ENCODE measurements at regions not wholly inside any gene's neighbourhood (a gene's known extent, or its start where the extent isn't known, plus 50 kb on each side); places are given as distances from the start of the nearest gene placed in this dataset.

GRCh38 chr4:36492590-36492989 is 211.2 kb downstream of the DTHD1 start:
- TF ChIP-seq, protein P1, sequence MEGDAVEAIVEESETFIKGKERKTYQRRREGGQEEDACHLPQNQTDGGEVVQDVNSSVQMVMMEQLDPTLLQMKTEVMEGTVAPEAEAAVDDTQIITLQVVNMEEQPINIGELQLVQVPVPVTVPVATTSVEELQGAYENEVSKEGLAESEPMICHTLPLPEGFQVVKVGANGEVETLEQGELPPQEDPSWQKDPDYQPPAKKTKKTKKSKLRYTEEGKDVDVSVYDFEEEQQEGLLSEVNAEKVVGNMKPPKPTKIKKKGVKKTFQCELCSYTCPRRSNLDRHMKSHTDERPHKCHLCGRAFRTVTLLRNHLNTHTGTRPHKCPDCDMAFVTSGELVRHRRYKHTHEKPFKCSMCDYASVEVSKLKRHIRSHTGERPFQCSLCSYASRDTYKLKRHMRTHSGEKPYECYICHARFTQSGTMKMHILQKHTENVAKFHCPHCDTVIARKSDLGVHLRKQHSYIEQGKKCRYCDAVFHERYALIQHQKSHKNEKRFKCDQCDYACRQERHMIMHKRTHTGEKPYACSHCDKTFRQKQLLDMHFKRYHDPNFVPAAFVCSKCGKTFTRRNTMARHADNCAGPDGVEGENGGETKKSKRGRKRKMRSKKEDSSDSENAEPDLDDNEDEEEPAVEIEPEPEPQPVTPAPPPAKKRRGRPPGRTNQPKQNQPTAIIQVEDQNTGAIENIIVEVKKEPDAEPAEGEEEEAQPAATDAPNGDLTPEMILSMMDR (IDR thresholded peaks at IDR 0.05; ENCODE audit: low read length): no peak
- TF ChIP-seq EZH2 (IDR thresholded peaks at IDR 0.05; ENCODE audit: borderline replicate concordance, low read length): no peak

All from OCI-LY1 (cell line).